Liver (tissue), 8 donors: ENCODE measurements at regions not wholly inside any gene's neighbourhood (a gene's known extent, or its start where the extent isn't known, plus 50 kb on each side); places are given as distances from the start of the nearest gene placed in this dataset.
"Not testable (repeated sequence)": the region's sequence is repeated elsewhere in the genome, so short reads cannot be mapped to it uniquely, and the experiment has no call there.

Experiments
- DNase-seq: peaks from one replicate; pipeline ENCODE4 v3.0.0-alpha.2; 2017; ENCODE audit warnings: low spot score
- H3K27ac ChIP-seq, 2 donors: one replicate each; pipeline ENCODE4 v1.7.0; 2013; ENCODE audit warnings: inconsistent platforms in 2 of 2, low read length in 2 of 2, control low read depth in 1 of 2, low read depth in 1 of 2, mild to moderate bottlenecking in 1 of 2
- H3K27me3 ChIP-seq, 4 donors: one replicate each; pipeline versions ENCODE4 v1.6.1 to v1.7.0; 2013; ENCODE audit warnings: low read length in 3 of 4, inconsistent platforms in 1 of 4, mild to moderate bottlenecking in 1 of 4, moderate library complexity in 1 of 4; ENCODE audit not compliant: control insufficient read depth in 4 of 4, insufficient read depth in 4 of 4
- H3K36me3 ChIP-seq, 4 donors: one replicate each; pipeline versions ENCODE4 v1.6.1 to v1.7.0; 2013; ENCODE audit warnings: low read length in 3 of 4, mild to moderate bottlenecking in 3 of 4, low read depth in 1 of 4, moderate library complexity in 1 of 4; ENCODE audit not compliant: control insufficient read depth in 4 of 4, insufficient read depth in 3 of 4
- H3K4me1 ChIP-seq, 4 donors: one replicate each; pipeline versions ENCODE4 v1.6.1 to v1.7.0; 2013; ENCODE audit warnings: low read length in 3 of 4, mild to moderate bottlenecking in 3 of 4, moderate library complexity in 1 of 4; ENCODE audit not compliant: control insufficient read depth in 4 of 4, insufficient read depth in 4 of 4
- H3K4me3 ChIP-seq, 3 donors: one replicate each; pipeline versions ENCODE4 v1.6.1 to v1.7.0; 2013; ENCODE audit warnings: low read length in 3 of 3, control low read depth in 1 of 3, low read depth in 1 of 3, mild to moderate bottlenecking in 1 of 3
- H3K9ac ChIP-seq, 2 donors: one replicate each; pipeline ENCODE4 v1.7.0; 2013; ENCODE audit warnings: low read length in 2 of 2, mild to moderate bottlenecking in 2 of 2, moderate library complexity in 2 of 2, control low read depth in 1 of 2, low read depth in 1 of 2
- H3K9me3 ChIP-seq, 4 donors: one replicate each; pipeline versions ENCODE4 v1.6.1 to v1.7.0; 2013; ENCODE audit warnings: low read length in 3 of 4; ENCODE audit not compliant: control insufficient read depth in 4 of 4
- CTCF ChIP-seq: fragments of 150-350 bp; IDR thresholded peaks from 2 replicates; pipeline ENCODE4 v1.5.1; 2017; ENCODE audit warnings: improper control_type of control experiment, low read depth, low read length; ENCODE audit not compliant: missing input control
- FOXA1 ChIP-seq: IDR thresholded peaks from 2 replicates; pipeline ENCODE4 v1.6.1; 2016; ENCODE audit warnings: antibody characterized with exemption
- GABPA ChIP-seq, 2 donors: IDR thresholded peaks in 1 of 2; conservative IDR thresholded peaks in 1 of 2; 2 replicates each; pipeline ENCODE4 v1.6.1; 2016; ENCODE audit warnings: antibody characterized with exemption in 2 of 2, mild to moderate bottlenecking in 1 of 2, moderate library complexity in 1 of 2
- HNF4G ChIP-seq: IDR thresholded peaks from 2 replicates; pipeline ENCODE4 v1.6.1; 2016; ENCODE audit warnings: antibody characterized with exemption
- MAX ChIP-seq: IDR thresholded peaks from 2 replicates; pipeline ENCODE4 v1.6.1; 2016; ENCODE audit warnings: antibody characterized with exemption
- SP1 ChIP-seq: IDR thresholded peaks from 2 replicates; pipeline ENCODE4 v1.6.1; 2018; ENCODE audit warnings: antibody characterized with exemption, mild to moderate bottlenecking
- WGBS: extraction: QIAGEN DNeasy Blood & Tissue Kit; methylation state at CpG from one replicate; pipeline ENCODE4 v1.1.7; 2013; 5-methylcytosine and 5-hydroxymethylcytosine counted together
- TF ChIP-seq, protein P1 (sequence below): IDR thresholded peaks from 2 replicates; pipeline ENCODE4 v1.6.1; 2016; ENCODE audit warnings: antibody characterized with exemption, mild to moderate bottlenecking
- TF ChIP-seq, protein P2 (sequence below): IDR thresholded peaks from 2 replicates; pipeline ENCODE4 v1.6.1; 2016; ENCODE audit warnings: antibody characterized with exemption
- donor health status: healthy.
- donor health status: healthy.
- donor health status: healthy.
- donor health status: healthy.
- donor health status: healthy.

DNA sequence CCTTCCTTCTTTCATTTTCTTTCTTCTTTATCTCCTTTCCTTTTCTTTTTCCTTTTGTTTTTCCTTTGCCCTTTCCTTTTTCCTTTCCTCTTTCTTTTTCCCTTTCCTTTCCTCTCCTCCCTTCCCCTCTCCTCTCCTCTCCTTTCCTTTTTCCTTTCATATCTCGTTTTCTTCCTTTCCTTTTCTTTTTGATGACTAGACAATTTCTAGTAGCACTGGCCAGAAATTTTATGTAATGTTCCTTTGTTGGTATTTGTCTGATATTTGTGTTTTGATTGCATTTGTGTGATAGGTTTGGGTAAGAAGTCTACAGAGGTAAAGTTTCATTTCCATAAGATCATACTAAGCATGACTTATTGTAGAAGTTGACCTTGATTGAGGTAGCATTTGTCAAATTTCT lies 1722.9 kb upstream of the IGFBP7 start:
- H3K27me3 ChIP-seq, result no peaks in the 10 kb centered on the region
- H3K36me3 ChIP-seq, result no peaks in the 10 kb centered on the region
- TF ChIP-seq, protein P1, sequence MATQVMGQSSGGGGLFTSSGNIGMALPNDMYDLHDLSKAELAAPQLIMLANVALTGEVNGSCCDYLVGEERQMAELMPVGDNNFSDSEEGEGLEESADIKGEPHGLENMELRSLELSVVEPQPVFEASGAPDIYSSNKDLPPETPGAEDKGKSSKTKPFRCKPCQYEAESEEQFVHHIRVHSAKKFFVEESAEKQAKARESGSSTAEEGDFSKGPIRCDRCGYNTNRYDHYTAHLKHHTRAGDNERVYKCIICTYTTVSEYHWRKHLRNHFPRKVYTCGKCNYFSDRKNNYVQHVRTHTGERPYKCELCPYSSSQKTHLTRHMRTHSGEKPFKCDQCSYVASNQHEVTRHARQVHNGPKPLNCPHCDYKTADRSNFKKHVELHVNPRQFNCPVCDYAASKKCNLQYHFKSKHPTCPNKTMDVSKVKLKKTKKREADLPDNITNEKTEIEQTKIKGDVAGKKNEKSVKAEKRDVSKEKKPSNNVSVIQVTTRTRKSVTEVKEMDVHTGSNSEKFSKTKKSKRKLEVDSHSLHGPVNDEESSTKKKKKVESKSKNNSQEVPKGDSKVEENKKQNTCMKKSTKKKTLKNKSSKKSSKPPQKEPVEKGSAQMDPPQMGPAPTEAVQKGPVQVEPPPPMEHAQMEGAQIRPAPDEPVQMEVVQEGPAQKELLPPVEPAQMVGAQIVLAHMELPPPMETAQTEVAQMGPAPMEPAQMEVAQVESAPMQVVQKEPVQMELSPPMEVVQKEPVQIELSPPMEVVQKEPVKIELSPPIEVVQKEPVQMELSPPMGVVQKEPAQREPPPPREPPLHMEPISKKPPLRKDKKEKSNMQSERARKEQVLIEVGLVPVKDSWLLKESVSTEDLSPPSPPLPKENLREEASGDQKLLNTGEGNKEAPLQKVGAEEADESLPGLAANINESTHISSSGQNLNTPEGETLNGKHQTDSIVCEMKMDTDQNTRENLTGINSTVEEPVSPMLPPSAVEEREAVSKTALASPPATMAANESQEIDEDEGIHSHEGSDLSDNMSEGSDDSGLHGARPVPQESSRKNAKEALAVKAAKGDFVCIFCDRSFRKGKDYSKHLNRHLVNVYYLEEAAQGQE, result no peak
- no peak for TF ChIP-seq HNF4G
- TF ChIP-seq, protein P2, sequence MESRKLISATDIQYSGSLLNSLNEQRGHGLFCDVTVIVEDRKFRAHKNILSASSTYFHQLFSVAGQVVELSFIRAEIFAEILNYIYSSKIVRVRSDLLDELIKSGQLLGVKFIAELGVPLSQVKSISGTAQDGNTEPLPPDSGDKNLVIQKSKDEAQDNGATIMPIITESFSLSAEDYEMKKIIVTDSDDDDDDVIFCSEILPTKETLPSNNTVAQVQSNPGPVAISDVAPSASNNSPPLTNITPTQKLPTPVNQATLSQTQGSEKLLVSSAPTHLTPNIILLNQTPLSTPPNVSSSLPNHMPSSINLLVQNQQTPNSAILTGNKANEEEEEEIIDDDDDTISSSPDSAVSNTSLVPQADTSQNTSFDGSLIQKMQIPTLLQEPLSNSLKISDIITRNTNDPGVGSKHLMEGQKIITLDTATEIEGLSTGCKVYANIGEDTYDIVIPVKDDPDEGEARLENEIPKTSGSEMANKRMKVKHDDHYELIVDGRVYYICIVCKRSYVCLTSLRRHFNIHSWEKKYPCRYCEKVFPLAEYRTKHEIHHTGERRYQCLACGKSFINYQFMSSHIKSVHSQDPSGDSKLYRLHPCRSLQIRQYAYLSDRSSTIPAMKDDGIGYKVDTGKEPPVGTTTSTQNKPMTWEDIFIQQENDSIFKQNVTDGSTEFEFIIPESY, result no peak
- no peak overlapping the region for H3K27ac ChIP-seq
- 33% methylated on average over 1 of the region's 1 CpG for WGBS
- no peaks in the 10 kb centered on the region for H3K4me1 ChIP-seq
- H3K4me3 ChIP-seq, result no peak overlapping the region
- no peaks in the 10 kb centered on the region for H3K9me3 ChIP-seq
- H3K9ac ChIP-seq, result no peak overlapping the region
- no peak for DNase-seq

DNA sequence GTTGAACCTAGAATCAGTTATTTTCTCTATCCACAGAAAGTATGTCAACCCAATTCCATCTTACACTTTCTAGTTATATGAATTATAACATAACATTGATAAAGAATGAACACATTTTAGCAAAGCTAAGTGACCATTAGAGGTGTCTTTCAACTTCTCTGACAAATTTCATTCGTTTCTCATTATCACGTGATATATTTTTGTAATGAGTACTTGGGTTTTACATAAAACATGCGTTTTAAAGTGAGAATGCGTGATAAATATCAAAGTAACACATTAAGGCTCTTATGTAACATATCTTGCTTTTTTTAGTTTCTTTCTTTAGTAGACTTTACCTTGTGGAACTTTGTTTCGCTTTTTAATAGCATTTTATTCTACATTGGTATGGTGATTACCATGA lies 1715.1 kb upstream of the IGFBP7 start:
- no peak for TF ChIP-seq CTCF
- no peak for TF ChIP-seq FOXA1
- TF ChIP-seq HNF4G, result no peak
- no peaks in the 10 kb centered on the region for H3K27me3 ChIP-seq
- H3K4me1 ChIP-seq, result no peaks in the 10 kb centered on the region
- H3K9ac ChIP-seq, result no peak overlapping the region
- no peak overlapping the region for H3K27ac ChIP-seq
- no peaks in the 10 kb centered on the region for H3K36me3 ChIP-seq
- 69% methylated on average over 5 of the region's 5 CpGs for WGBS
- H3K4me3 ChIP-seq, result no peak overlapping the region
- DNase-seq, result no peak
- no peaks in the 10 kb centered on the region for H3K9me3 ChIP-seq

- H3K4me1 ChIP-seq, H3K27me3 ChIP-seq, H3K36me3 ChIP-seq, H3K27ac ChIP-seq, H3K4me3 ChIP-seq, DNase-seq, H3K9me3 ChIP-seq, H3K9ac ChIP-seq: not testable (repeated sequence)
- WGBS, result 89% methylated on average over 14 of the region's 14 CpGs
Measured at GRCh38 chr4:58818560-58818959, 1708.4 kb upstream of the IGFBP7 start.

DNA sequence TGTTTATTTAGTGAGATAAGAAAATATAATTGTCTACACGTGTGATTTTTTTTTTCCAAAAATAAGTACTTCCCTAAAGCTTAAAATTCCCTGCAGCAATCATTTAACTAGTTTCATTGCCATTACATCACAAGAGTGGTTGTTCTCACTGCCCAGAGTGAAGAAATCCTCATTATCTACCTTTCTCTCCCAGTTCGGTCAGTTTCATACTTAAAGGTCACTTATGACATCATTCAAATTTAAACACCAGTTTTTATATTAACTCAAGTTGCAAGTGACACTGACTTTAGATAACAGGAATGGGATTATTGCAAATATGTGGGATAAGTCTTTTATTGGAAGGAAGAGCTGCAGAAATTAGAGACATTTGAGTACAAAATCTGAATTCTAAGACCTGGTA lies 1699.8 kb upstream of the IGFBP7 start:
- WGBS, result 13% methylated on average over 2 of the region's 2 CpGs
- Histone ChIP-seq H3K9me3 (no peaks in the 10 kb centered on the region), H3K27me3 (peaks cover 0 to 3% (median 0%) of the 10 kb centered on the region in 4 donors), H3K27ac (no peak overlapping the region), H3K4me3 (no peak overlapping the region), H3K36me3 (no peaks in the 10 kb centered on the region), H3K9ac (no peak overlapping the region), H3K4me1 (no peaks in the 10 kb centered on the region)
- DNase-seq, result no peak
- no peak for TF ChIP-seq SP1
- TF ChIP-seq, protein P1, result no peak
- TF ChIP-seq FOXA1, result no peak
- no peak for TF ChIP-seq MAX
- TF ChIP-seq HNF4G, result no peak
- no peak for TF ChIP-seq GABPA (IDR thresholded peaks at IDR 0.05 in 1 of 2, conservative IDR thresholded peaks at IDR 0.05 in 1 of 2)
- TF ChIP-seq, protein P2, result no peak
